Ishikawa (cell line): ENCODE measurements at regions not wholly inside any gene's neighbourhood (a gene's known extent, or its start where the extent isn't known, plus 50 kb on each side); places are given as distances from the start of the nearest gene placed in this dataset.

Experiments
- CREB1 ChIP-seq: IDR thresholded peaks from 2 replicates; pipeline ENCODE4 v1.6.1; 2012; ENCODE audit warnings: low read depth
- EGR1 ChIP-seq: IDR thresholded peaks from 2 replicates; pipeline ENCODE4 v1.6.1; 2012
- EP300 ChIP-seq: IDR thresholded peaks from 2 replicates; pipeline ENCODE4 v1.6.1; 2012; ENCODE audit warnings: borderline replicate concordance
- FOXM1 ChIP-seq: IDR thresholded peaks from 2 replicates; pipeline ENCODE4 v1.6.1; 2012; ENCODE audit warnings: low read depth, borderline replicate concordance
- MAX ChIP-seq: IDR thresholded peaks from 2 replicates; pipeline ENCODE4 v1.6.1; 2012
- TAF1 ChIP-seq: IDR thresholded peaks from 2 replicates; pipeline ENCODE4 v1.6.1; 2012; ENCODE audit warnings: low read depth, mild to moderate bottlenecking
- TCF12 ChIP-seq: IDR thresholded peaks from 2 replicates; pipeline ENCODE4 v1.6.1; 2012; ENCODE audit warnings: low read depth
- TF ChIP-seq, protein P1 (sequence below): IDR thresholded peaks from 2 replicates; pipeline ENCODE4 v1.6.1; 2012; ENCODE audit warnings: low read depth, mild to moderate bottlenecking

- no peak for TF ChIP-seq EP300
- TF ChIP-seq, protein P1, sequence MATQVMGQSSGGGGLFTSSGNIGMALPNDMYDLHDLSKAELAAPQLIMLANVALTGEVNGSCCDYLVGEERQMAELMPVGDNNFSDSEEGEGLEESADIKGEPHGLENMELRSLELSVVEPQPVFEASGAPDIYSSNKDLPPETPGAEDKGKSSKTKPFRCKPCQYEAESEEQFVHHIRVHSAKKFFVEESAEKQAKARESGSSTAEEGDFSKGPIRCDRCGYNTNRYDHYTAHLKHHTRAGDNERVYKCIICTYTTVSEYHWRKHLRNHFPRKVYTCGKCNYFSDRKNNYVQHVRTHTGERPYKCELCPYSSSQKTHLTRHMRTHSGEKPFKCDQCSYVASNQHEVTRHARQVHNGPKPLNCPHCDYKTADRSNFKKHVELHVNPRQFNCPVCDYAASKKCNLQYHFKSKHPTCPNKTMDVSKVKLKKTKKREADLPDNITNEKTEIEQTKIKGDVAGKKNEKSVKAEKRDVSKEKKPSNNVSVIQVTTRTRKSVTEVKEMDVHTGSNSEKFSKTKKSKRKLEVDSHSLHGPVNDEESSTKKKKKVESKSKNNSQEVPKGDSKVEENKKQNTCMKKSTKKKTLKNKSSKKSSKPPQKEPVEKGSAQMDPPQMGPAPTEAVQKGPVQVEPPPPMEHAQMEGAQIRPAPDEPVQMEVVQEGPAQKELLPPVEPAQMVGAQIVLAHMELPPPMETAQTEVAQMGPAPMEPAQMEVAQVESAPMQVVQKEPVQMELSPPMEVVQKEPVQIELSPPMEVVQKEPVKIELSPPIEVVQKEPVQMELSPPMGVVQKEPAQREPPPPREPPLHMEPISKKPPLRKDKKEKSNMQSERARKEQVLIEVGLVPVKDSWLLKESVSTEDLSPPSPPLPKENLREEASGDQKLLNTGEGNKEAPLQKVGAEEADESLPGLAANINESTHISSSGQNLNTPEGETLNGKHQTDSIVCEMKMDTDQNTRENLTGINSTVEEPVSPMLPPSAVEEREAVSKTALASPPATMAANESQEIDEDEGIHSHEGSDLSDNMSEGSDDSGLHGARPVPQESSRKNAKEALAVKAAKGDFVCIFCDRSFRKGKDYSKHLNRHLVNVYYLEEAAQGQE, result no peak
- no peak for TF ChIP-seq MAX
- no peak for TF ChIP-seq FOXM1
- TF ChIP-seq TAF1, result no peak
- TF ChIP-seq CREB1, result no peak
- TF ChIP-seq EGR1, result no peak
- no peak for TF ChIP-seq TCF12
Measured at GRCh38 chr7:45978731-45979211, 57.7 kb upstream of the IGFBP3 start.
